Uterus (tissue), 2 donors: ENCODE measurements at regions not wholly inside any gene's neighbourhood (a gene's known extent, or its start where the extent isn't known, plus 50 kb on each side); places are given as distances from the start of the nearest gene placed in this dataset.

Source experiments
- POLR2A ChIP-seq, 2 donors: fragments of 450-650 bp; IDR thresholded peaks; one replicate each; pipeline ENCODE4 v1.6.1; 2016; ENCODE audit warnings: antibody characterized with exemption in 2 of 2, mild to moderate bottlenecking in 1 of 2, moderate library complexity in 1 of 2
- TF ChIP-seq, protein P1 (sequence below), 4 experiments: fragments of 200-600 bp in 2 of 4; fragments of 450-650 bp in 2 of 4; sonication (generic) in 2 of 4; IDR thresholded peaks; one replicate each; pipeline ENCODE4 v1.5.1; 2016 to 2019; ENCODE audit warnings: antibody characterized with exemption in 4 of 4, mild to moderate bottlenecking in 2 of 4, moderate library complexity in 1 of 4

DNA sequence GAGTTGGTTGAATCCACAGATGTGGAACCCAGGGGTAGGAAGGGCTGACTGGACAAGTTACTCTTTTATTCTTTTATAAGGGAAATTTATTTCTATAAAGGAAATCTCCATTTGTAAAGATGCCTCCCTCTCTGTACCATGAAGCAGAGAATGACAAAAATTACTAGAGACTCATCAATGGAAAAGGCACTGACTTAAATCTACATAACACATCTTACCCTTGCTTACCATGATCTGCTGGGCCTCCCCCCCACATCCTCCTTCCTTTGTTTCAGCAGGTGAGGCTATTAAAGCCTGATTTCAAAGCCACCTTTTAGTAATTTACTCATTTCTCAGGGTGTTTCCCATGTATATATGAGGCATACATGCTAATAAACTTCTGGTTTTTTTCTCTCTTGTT lies 130.2 kb upstream of the HDDC2 start:
- TF ChIP-seq, protein P1, sequence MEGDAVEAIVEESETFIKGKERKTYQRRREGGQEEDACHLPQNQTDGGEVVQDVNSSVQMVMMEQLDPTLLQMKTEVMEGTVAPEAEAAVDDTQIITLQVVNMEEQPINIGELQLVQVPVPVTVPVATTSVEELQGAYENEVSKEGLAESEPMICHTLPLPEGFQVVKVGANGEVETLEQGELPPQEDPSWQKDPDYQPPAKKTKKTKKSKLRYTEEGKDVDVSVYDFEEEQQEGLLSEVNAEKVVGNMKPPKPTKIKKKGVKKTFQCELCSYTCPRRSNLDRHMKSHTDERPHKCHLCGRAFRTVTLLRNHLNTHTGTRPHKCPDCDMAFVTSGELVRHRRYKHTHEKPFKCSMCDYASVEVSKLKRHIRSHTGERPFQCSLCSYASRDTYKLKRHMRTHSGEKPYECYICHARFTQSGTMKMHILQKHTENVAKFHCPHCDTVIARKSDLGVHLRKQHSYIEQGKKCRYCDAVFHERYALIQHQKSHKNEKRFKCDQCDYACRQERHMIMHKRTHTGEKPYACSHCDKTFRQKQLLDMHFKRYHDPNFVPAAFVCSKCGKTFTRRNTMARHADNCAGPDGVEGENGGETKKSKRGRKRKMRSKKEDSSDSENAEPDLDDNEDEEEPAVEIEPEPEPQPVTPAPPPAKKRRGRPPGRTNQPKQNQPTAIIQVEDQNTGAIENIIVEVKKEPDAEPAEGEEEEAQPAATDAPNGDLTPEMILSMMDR (IDR thresholded peaks at IDR 0.05): no peak
- TF ChIP-seq POLR2A (IDR thresholded peaks at IDR 0.05): no peak
